Activated CD8-positive, alpha-beta T cell treated with anti-CD3 and anti-CD28 coated beads for 36 hours (primary cell): ENCODE measurements at regions not wholly inside any gene's neighbourhood (a gene's known extent, or its start where the extent isn't known, plus 50 kb on each side); places are given as distances from the start of the nearest gene placed in this dataset.
A peak's percentile ranks its signal among the peaks of the same experiment; 100 is the strongest.

Experiments
- ATAC-seq: fragments of 200-7000 bp; cut with Tn5 transposase; one replicate; pipeline ENCODE4 v1.10.0; 2021; ENCODE audit warnings: mild to moderate bottlenecking, moderate library complexity
- CTCF ChIA-PET: fragments of 350-600 bp; sonication (Branson Sonifier 250); formaldehyde crosslinking; loops from one replicate; lab custom pipeline; 2021; ENCODE audit warnings: antibody characterized with exemption; lab: Charles Lee
- POLR2A ChIA-PET: fragments of 350-600 bp; sonication (Branson Sonifier 250); formaldehyde crosslinking; loops from one replicate; lab custom pipeline; 2021; ENCODE audit warnings: antibody characterized with exemption; lab: Charles Lee
- DNase-seq: peaks from one replicate; pipeline ENCODE4 v3.0.0-alpha.2; 2020
- H3K27ac Mint-ChIP-seq: one replicate; pipeline ENCODE4 v1.8.0; 2021; ENCODE audit warnings: mild to moderate bottlenecking, mixed read lengths
- H3K27me3 Mint-ChIP-seq: one replicate; pipeline ENCODE4 v1.8.0; 2021; ENCODE audit warnings: mixed read lengths
- H3K36me3 Mint-ChIP-seq: one replicate; pipeline ENCODE4 v1.8.0; 2021; ENCODE audit warnings: low read depth, mixed read lengths
- H3K4me1 Mint-ChIP-seq: one replicate; pipeline ENCODE4 v1.8.0; 2021; ENCODE audit warnings: low read depth, mixed read lengths
- H3K4me3 Mint-ChIP-seq: one replicate; pipeline ENCODE4 v1.8.0; 2021; ENCODE audit warnings: mild to moderate bottlenecking, moderate library complexity, mixed read lengths
- H3K9me3 Mint-ChIP-seq: one replicate; pipeline ENCODE4 v1.8.0; 2021; ENCODE audit warnings: mixed read lengths
- CTCF ChIP-seq: fragments of 200-600 bp; IDR thresholded peaks from one replicate; pipeline ENCODE4 v1.8.0; 2022; ENCODE audit warnings: antibody characterized with exemption, mild to moderate bottlenecking
- intact Hi-C: fragments of 100-400 bp; cut with micrococcal nuclease; formaldehyde crosslinking; loops from one replicate; pipeline ENCODE4 v1.10.0; 2022

GRCh38 chr15:38671675-38672254 is 107.2 kb upstream of the RASGRP1 start:
- DNase-seq, result peak; percentile 72
- no peaks in the 10 kb centered on the region for H3K27me3 Mint-ChIP-seq
- H3K9me3 Mint-ChIP-seq, result no peaks in the 10 kb centered on the region
- ChIA-PET POLR2A (interaction anchor here (0.7 to 10.3 kb wide), 12 partner anchors 9 to 111 kb away, joined by 3 to 94 read pairs (median 6); partner anchors contain the start of gene RASGRP1), CTCF (interaction anchor here (0.7 to 10.9 kb wide), 10 partner anchors 9 to 232 kb away, joined by 3 to 127 read pairs (median 6); partner anchors contain the start of gene RASGRP1)
- ATAC-seq, result peak; percentile 61
- peak overlapping the region; percentile 95 for H3K27ac Mint-ChIP-seq
- H3K36me3 Mint-ChIP-seq, result peaks cover 3% of the 10 kb centered on the region
- peak overlapping the region; percentile 62 for H3K4me3 Mint-ChIP-seq
- no peak for TF ChIP-seq CTCF
- intact Hi-C loops, result loop anchor here (2.0 to 5.0 kb wide), 3 partner anchors 15 to 59 kb away; no protein-coding TSS in a partner anchor
- peaks cover 75% of the 10 kb centered on the region for H3K4me1 Mint-ChIP-seq

- TF ChIP-seq CTCF, result no peak
- Mint-ChIP-seq H3K27me3 (no peaks in the 10 kb centered on the region), H3K36me3 (no peaks in the 10 kb centered on the region), H3K4me3 (peak overlapping the region; percentile 62), H3K27ac (peak overlapping the region; percentile 95), H3K9me3 (no peaks in the 10 kb centered on the region), H3K4me1 (peaks cover 72% of the 10 kb centered on the region)
- no peak for DNase-seq
- CTCF ChIA-PET, result interaction anchor here (0.7 to 10.9 kb wide), 13 partner anchors 8 to 232 kb away, joined by 3 to 127 read pairs (median 5); partner anchors contain the start of gene RASGRP1
- peak; percentile 6 for ATAC-seq
- intact Hi-C loops, result loop anchor here (5.0 kb wide), 1 partner anchor 60 kb away; no protein-coding TSS in a partner anchor
- POLR2A ChIA-PET, result interaction anchor here (0.6 to 10.3 kb wide), 15 partner anchors 9 to 218 kb away, joined by 3 to 94 read pairs (median 4); partner anchors contain the start of genes FAM98B and RASGRP1
Measured at GRCh38 chr15:38672273-38672672, 107.7 kb upstream of the RASGRP1 start.

- CTCF ChIA-PET, result interaction anchor here (0.9 to 10.9 kb wide), 13 partner anchors 10 to 233 kb away, joined by 3 to 127 read pairs (median 4); partner anchors contain the start of gene RASGRP1
- DNase-seq, result peak; percentile 60
- TF ChIP-seq CTCF, result no peak
- Mint-ChIP-seq H3K27ac (peak overlapping the region; percentile 95), H3K9me3 (no peaks in the 10 kb centered on the region), H3K27me3 (no peaks in the 10 kb centered on the region), H3K36me3 (no peaks in the 10 kb centered on the region), H3K4me3 (peak overlapping the region; percentile 62), H3K4me1 (peaks cover 71% of the 10 kb centered on the region)
- POLR2A ChIA-PET, result interaction anchor here (0.6 to 10.3 kb wide), 14 partner anchors 11 to 219 kb away, joined by 3 to 94 read pairs (median 4); partner anchors contain the start of genes FAM98B and RASGRP1
- ATAC-seq, result peak; percentile 9
- intact Hi-C loops, result loop anchor here (5.0 kb wide), 1 partner anchor 61 kb away; no protein-coding TSS in a partner anchor
Measured at GRCh38 chr15:38672814-38673670, 108.4 kb upstream of the RASGRP1 start.

- ChIA-PET POLR2A (interaction anchor here (0.9 to 10.3 kb wide), 6 partner anchors 12 to 114 kb away, joined by 3 to 94 read pairs (median 6); partner anchors contain the start of gene RASGRP1), CTCF (interaction anchor here (1.4 to 10.9 kb wide), 7 partner anchors 9 to 171 kb away, joined by 3 to 127 read pairs (median 22); partner anchors contain the start of gene RASGRP1)
- no peaks in the 10 kb centered on the region for H3K27me3 Mint-ChIP-seq
- no peaks in the 10 kb centered on the region for H3K9me3 Mint-ChIP-seq
- DNase-seq, result no peak
- no peaks in the 10 kb centered on the region for H3K36me3 Mint-ChIP-seq
- no peak for TF ChIP-seq CTCF
- ATAC-seq, result no peak
- peaks cover 63% of the 10 kb centered on the region for H3K4me1 Mint-ChIP-seq
- peak overlapping the region; percentile 12 for H3K4me3 Mint-ChIP-seq
- H3K27ac Mint-ChIP-seq, result peak overlapping the region; percentile 76
- intact Hi-C loops, result loop anchor here (5.0 kb wide), 1 partner anchor 62 kb away; no protein-coding TSS in a partner anchor
Measured at GRCh38 chr15:38674448-38674847, 109.8 kb upstream of the RASGRP1 start.
